Panc1 (cell line): ENCODE measurements at regions not wholly inside any gene's neighbourhood (a gene's known extent, or its start where the extent isn't known, plus 50 kb on each side); places are given as distances from the start of the nearest gene placed in this dataset.
A peak's percentile ranks its signal among the peaks of the same experiment; 100 is the strongest.

Experiments
- ATAC-seq: fragments of 200-7000 bp; cut with Tn5 transposase; 2 replicates; pipeline ENCODE4 v1.9.1; 2020; ENCODE audit warnings: mild to moderate bottlenecking, moderate library complexity
- BruUV-seq: library from RNA; stranded (reverse); fragments of 400-500 nt; replicated peaks from 2 replicates; lab custom pipeline; 2021; lab: Mats Ljungman, UMichigan
- CTCF ChIA-PET: fragments of 300-600 bp; sonication (Branson Sonifier 250); formaldehyde crosslinking; loops from one replicate; lab custom pipeline; 2022; ENCODE audit warnings: antibody characterized with exemption; lab: Charles Lee
- POLR2A ChIA-PET: fragments of 300-600 bp; sonication (Branson Sonifier 250); formaldehyde crosslinking; loops from one replicate; lab custom pipeline; 2022; ENCODE audit warnings: antibody characterized with exemption; lab: Charles Lee
- DNase-seq: peaks from one replicate; pipeline ENCODE4 v3.0.0-alpha.2; 2010; ENCODE audit warnings: low read depth, low spot score
- H3K27ac ChIP-seq: 2 replicates; pipeline ENCODE4 v1.5.1; 2011; ENCODE audit warnings: mild to moderate bottlenecking, low read length, inconsistent platforms
- H3K27me3 ChIP-seq: fragments of 200-500 bp; sonication (Bioruptor generic); 2 replicates; pipeline ENCODE4 v1.6.0; 2014; ENCODE audit warnings: low read length, inconsistent platforms; ENCODE audit not compliant: control insufficient read depth, insufficient read depth
- H3K36me3 ChIP-seq: fragments of 200-500 bp; sonication (Bioruptor generic); 2 replicates; pipeline ENCODE4 v1.5.1; 2014; ENCODE audit warnings: inconsistent platforms, mild to moderate bottlenecking, low read length, moderate library complexity; ENCODE audit not compliant: control insufficient read depth, insufficient read depth
- H3K4me1 ChIP-seq: 2 replicates; pipeline ENCODE4 v1.5.1; 2011; ENCODE audit warnings: inconsistent platforms, mild to moderate bottlenecking, low read length, moderate library complexity; ENCODE audit not compliant: control insufficient read depth, insufficient read depth
- H3K4me3 ChIP-seq, 2 experiments: 2 replicates each; pipeline ENCODE4 v1.5.1; 2011 to 2012; ENCODE audit warnings: low read depth in 2 of 2, low read length in 2 of 2, mild to moderate bottlenecking in 2 of 2, inconsistent platforms in 1 of 2, moderate library complexity in 1 of 2
- H3K9me3 ChIP-seq: fragments of 200-500 bp; sonication (Bioruptor generic); 2 replicates; pipeline ENCODE4 v1.5.1; 2014; ENCODE audit warnings: low read depth, mild to moderate bottlenecking, inconsistent platforms, low read length, moderate library complexity; ENCODE audit not compliant: control insufficient read depth, insufficient read depth
- CTCF ChIP-seq: fragments of 450-650 bp; IDR thresholded peaks from 2 replicates; pipeline ENCODE4 v1.5.1; 2017; ENCODE audit warnings: mild to moderate bottlenecking
- POLR2AphosphoS5 ChIP-seq: IDR thresholded peaks from 2 replicates; pipeline ENCODE4 v1.6.1; 2012; ENCODE audit warnings: mild to moderate bottlenecking, low read depth, low read length, moderate library complexity
- SIN3A ChIP-seq: IDR thresholded peaks from 2 replicates; pipeline ENCODE4 v1.6.1; 2012; ENCODE audit warnings: low read depth, mild to moderate bottlenecking, low read length, moderate library complexity, borderline replicate concordance; ENCODE audit not compliant: insufficient read depth
- TCF7L2 ChIP-seq: IDR thresholded peaks from 2 replicates; pipeline ENCODE4 v1.6.1; 2011; ENCODE audit warnings: mild to moderate bottlenecking, low read depth, low read length, inconsistent platforms
- in situ Hi-C: cut with HindIII; loops from 2 replicates; pipeline ENCODE4 v1.10.0; 2016; ENCODE audit warnings: low sequenced_read_pairs, low pct_unique_long_range_greater_than_20kb
- intact Hi-C: fragments of 100-400 bp; cut with micrococcal nuclease; formaldehyde crosslinking; loops from one replicate; pipeline ENCODE4 v1.10.0; 2022; ENCODE audit not compliant: unreplicated experiment
- TF ChIP-seq, protein P1 (sequence below), 2 experiments: IDR thresholded peaks; 2 replicates each; pipeline ENCODE4 v1.6.1; 2011 to 2012; ENCODE audit warnings: low read depth in 2 of 2, control low read depth in 1 of 2, low read length in 1 of 2, mild to moderate bottlenecking in 1 of 2, moderate library complexity in 1 of 2; ENCODE audit not compliant: insufficient read depth in 1 of 2

DNA sequence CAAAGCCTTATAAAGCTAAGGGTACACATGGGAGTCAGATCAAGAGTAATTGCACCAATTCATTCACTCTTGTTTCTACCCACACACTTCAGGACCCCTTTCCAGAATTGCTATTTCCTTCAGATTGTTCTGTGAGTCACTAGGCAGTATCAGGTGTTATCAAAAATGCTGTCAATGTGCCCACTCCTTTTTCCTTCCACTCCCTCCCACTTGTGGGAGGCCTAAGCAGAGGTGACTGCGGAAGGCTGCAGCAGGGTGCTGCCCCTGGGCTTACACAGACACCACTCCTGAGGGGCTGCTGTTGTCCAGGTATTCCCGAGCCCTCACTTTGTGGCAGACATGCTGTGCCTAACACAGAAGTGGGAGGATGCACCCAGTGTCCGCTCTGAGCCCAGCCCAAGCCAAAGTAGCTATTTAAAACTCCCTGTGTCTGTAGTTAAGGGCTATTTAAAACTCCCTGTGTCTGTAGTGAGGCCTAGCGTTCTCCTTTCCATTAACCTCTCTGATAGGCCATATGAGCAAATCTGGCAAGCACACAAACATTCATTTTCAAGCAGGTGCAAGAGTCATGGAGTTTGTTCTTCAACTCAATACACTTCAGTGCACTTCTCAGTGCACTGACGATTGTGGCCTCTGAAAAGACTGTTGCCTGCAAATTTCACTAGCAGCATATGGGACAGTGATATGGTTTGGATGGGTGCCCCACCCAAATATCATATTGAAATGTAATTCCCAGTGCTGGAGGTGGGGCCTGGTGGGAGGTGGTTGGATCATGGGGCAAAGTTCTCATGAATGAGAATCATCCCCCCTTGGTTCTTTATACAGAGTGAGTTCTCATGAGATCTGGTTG lies 117.8 kb downstream of the PHLDA1 start:
- H3K4me1 ChIP-seq: peaks cover 24% of the 10 kb centered on the region
- H3K4me3 ChIP-seq: no peak overlapping the region
- ChIA-PET CTCF (interaction anchor here (0.5 to 0.7 kb wide), 2 partner anchors 147 to 406 kb away, joined by 3 to 4 read pairs; no protein-coding TSS in a partner anchor), POLR2A (interaction anchor here (0.6 kb wide), 2 partner anchors 34 to 143 kb away, joined by 3 to 5 read pairs; no protein-coding TSS in a partner anchor)
- TF ChIP-seq, protein P1, sequence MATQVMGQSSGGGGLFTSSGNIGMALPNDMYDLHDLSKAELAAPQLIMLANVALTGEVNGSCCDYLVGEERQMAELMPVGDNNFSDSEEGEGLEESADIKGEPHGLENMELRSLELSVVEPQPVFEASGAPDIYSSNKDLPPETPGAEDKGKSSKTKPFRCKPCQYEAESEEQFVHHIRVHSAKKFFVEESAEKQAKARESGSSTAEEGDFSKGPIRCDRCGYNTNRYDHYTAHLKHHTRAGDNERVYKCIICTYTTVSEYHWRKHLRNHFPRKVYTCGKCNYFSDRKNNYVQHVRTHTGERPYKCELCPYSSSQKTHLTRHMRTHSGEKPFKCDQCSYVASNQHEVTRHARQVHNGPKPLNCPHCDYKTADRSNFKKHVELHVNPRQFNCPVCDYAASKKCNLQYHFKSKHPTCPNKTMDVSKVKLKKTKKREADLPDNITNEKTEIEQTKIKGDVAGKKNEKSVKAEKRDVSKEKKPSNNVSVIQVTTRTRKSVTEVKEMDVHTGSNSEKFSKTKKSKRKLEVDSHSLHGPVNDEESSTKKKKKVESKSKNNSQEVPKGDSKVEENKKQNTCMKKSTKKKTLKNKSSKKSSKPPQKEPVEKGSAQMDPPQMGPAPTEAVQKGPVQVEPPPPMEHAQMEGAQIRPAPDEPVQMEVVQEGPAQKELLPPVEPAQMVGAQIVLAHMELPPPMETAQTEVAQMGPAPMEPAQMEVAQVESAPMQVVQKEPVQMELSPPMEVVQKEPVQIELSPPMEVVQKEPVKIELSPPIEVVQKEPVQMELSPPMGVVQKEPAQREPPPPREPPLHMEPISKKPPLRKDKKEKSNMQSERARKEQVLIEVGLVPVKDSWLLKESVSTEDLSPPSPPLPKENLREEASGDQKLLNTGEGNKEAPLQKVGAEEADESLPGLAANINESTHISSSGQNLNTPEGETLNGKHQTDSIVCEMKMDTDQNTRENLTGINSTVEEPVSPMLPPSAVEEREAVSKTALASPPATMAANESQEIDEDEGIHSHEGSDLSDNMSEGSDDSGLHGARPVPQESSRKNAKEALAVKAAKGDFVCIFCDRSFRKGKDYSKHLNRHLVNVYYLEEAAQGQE (IDR thresholded peaks at IDR 0.05; ENCODE audit: insufficient read depth in 1 of 2, low read depth in 2 of 2, low read length in 1 of 2): no peak
- no peak for TF ChIP-seq POLR2AphosphoS5
- no peak for TF ChIP-seq CTCF
- no peak for TF ChIP-seq SIN3A
- no peak for TF ChIP-seq TCF7L2
- H3K9me3 ChIP-seq: peaks cover 7% of the 10 kb centered on the region; the same call in 1 of the 2 replicates
- no peaks in the 10 kb centered on the region for H3K27me3 ChIP-seq
- in situ Hi-C loops (no loop called here), intact Hi-C loops (loop anchor here (10.0 kb wide), 1 partner anchor 111 kb away; no protein-coding TSS in a partner anchor)
- H3K27ac ChIP-seq: peak overlapping the region; percentile 96
- no TSS peak for BruUV-seq
- ATAC-seq (peak; percentile 3; the same call in 1 of the 2 replicates), DNase-seq (no peak)
- no peaks in the 10 kb centered on the region for H3K36me3 ChIP-seq

DNA sequence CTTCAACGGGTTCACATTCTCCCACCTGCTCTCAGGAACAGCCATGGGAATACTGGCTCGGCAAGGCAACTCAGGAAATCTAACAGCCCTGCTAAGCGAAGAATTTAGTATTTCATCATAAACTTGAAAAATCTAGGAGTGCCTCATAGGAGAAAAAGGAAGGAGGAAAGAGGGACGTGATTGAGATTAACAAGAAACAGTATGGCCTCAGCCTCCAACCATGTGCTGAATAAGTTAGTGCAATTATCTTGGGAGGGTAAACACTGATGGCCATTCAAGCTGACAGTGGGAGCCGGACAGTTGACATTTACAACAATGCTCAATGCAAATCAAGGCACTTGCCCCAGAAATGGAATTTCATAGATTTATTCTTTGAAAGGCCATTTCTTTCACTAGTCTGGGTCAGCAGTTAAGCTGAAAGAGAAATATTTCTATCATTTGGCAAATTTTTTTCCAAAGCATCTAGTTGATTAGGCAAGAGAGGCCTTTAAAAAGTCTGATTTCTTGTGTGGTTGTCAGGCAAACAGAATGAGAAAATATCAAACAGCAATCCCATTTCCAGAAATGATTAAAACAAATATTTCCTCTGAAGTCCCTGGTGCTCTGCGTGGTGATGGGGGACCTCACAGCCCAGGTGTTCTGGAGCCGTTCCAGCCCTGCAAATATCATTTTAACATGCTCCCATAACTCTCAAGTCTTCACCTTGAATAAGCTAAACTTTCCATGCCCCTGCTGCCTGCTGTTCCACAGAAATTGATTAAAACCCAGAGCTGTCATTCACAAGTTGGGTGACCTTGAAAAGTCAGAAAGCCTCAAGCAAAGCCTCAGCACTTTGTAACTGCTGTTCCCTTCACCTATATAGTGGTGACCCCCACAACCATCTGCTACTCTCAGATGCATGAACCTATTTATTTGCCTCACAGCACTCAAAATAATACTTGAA lies 121.6 kb downstream of the PHLDA1 start:
- 0 out of 2 replicates have a peak, but pooled peaks have one; percentile 63 for TF ChIP-seq TCF7L2
- peak; percentile 25; the same call in 1 of the 2 replicates for TF ChIP-seq POLR2AphosphoS5
- TF ChIP-seq, protein P1 (IDR thresholded peaks at IDR 0.05; ENCODE audit: insufficient read depth in 1 of 2, low read depth in 2 of 2, low read length in 1 of 2): no peak
- TF ChIP-seq SIN3A: no peak
- TF ChIP-seq CTCF: no peak
- in situ Hi-C loops: no loop called here

More for the DNA sequence above, 121.6 kb downstream of the PHLDA1 start:
- no peaks in the 10 kb centered on the region for H3K27me3 ChIP-seq
- peaks cover 37% of the 10 kb centered on the region for H3K4me1 ChIP-seq
- H3K9me3 ChIP-seq: no peaks in the 10 kb centered on the region; the same call in 1 of the 2 replicates
- no peak overlapping the region for H3K4me3 ChIP-seq
- ChIA-PET CTCF (no interaction called here), POLR2A (no interaction called here)
- H3K27ac ChIP-seq: peak overlapping the region; percentile 96
- DNase-seq (no peak), ATAC-seq (peak; percentile 53)
- intact Hi-C loops: loop anchor here (10.0 kb wide), 1 partner anchor 115 kb away; no protein-coding TSS in a partner anchor
- BruUV-seq: no TSS peak
- H3K36me3 ChIP-seq: no peaks in the 10 kb centered on the region
